Right lobe of liver (tissue), 4 donors: ENCODE measurements at regions not wholly inside any gene's neighbourhood (a gene's known extent, or its start where the extent isn't known, plus 50 kb on each side); places are given as distances from the start of the nearest gene placed in this dataset.

ENCODE experiments used
- CTCF ChIP-seq, 4 donors: fragments of 200-600 bp in 3 of 4; fragments of 450-650 bp in 1 of 4; IDR thresholded peaks; one replicate each; pipeline versions ENCODE4 v1.5.1 to v1.8.0; 2016 to 2022; ENCODE audit warnings: antibody characterized with exemption in 4 of 4, mild to moderate bottlenecking in 2 of 4
- POLR2A ChIP-seq: fragments of 450-650 bp; IDR thresholded peaks from one replicate; pipeline ENCODE4 v1.6.1; 2017; ENCODE audit warnings: antibody characterized with exemption, mild to moderate bottlenecking
- donor health status: DM: no; HTN: no; CAD: no.
- donor health status: DM: no; HTN: no; CAD: no.
- donor health status: DM: no; HTN: yes; CAD: no.

DNA sequence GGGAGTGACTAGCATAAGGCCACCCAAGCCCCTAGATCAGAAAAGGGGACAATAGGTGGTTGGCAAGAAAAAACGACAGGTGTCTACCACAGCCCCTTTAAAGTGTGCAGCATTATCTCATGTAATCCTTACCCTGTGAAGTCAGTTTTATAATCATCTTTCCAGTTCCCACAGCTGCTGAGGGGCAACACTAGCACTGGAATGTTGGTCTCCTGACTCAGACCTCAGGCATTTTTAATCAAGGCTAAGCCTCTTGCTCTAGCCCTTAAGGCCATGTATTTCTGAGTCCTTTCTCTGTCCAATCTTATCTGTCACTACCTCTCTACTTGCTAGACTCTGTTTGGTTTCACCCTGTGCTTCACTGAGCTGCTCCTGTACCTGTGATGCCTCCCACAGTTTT, 171.7 kb downstream of the TLE3 start:
- TF ChIP-seq POLR2A = no peak
- TF ChIP-seq CTCF (IDR thresholded peaks at IDR 0.05) = no peak
